CD1c-positive myeloid dendritic cell (primary cell): ENCODE measurements at regions not wholly inside any gene's neighbourhood (a gene's known extent, or its start where the extent isn't known, plus 50 kb on each side); places are given as distances from the start of the nearest gene placed in this dataset.

Experiments used
- DNase-seq: peaks from one replicate; pipeline ENCODE4 v3.0.0-alpha.2; 2016; ENCODE audit errors: extremely low spot score

GRCh38 chr2:64338910-64339500 lies 115.0 kb upstream of the LGALSL start:
- no peak for DNase-seq

GRCh38 chr2:64341461-64341860 lies 112.5 kb upstream of the LGALSL start:
- no peak for DNase-seq

DNA sequence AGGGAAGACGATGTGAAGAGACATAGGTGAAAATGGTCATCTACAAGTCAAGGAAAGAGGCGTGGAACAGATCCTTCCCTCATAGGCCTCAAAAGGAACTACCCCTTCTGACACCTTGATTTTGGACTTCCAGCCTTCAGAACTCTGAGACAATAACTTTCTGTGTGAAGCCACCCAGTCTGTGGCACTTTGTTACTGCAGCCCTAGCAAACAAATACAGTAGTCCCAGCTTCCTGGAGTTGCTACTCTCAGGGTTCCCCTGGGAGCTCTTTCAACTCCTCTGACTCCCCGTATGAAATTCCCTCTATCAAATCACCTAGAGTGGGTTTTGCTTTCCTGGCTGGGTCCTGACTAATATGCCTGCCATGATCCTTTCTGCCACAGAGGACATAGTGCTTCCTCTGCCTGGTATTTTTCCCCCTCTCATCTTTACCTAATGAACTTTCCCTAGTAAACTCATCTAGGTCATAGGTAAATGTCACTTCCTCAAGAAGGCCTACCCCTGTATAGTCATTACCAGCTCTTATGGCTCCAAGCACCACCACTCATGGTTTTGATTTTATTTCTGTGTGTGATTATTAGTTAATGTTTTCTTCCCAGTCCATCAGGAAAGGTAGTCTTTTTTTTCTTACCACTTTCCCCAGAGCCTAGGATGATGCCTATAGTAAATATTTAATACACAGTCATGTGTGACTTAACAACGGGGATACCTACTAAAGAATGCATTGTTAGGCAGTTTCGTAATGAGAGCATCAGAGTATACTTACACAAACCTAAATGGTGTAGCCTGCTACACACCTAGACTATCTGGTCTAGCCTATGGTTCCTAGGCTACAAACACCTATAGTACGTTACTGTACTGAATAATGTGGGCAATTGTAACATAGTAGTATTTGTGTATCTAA lies 111.5 kb upstream of the LGALSL start:
- no peak for DNase-seq

DNA sequence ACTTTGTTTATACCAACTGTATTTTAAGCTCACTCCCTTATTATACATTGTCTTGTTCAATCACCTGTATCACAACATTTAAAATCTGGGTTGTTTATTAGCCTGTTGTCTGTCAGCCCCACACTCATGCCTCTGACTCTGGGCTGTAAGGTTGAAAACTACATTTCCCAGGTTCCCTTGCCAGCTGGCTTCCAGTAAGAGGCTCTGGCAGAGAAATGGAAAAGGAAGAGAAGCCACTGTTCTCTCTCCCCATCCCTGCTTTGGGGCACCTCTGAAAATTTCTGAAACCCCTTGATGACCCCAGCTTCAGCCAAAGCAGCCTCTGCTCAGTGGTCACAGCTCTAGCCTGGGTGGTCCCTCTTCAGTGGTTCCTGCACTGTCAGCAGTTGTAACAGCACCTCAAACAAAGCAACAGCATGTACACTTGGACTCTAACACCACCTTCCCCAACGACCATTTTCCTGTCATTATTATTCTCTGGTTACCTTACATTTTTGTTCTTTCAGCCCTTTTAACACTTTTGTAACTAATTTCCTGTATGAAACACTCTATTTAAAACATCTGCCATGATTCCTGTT lies 108.9 kb upstream of the LGALSL start:
- DNase-seq, result no peak

GRCh38 chr2:64345998-64346397 lies 108.0 kb upstream of the LGALSL start:
- DNase-seq, result no peak

- DNase-seq, result no peak
Observed at GRCh38 chr2:64348386-64349130, 105.4 kb upstream of the LGALSL start.

DNA sequence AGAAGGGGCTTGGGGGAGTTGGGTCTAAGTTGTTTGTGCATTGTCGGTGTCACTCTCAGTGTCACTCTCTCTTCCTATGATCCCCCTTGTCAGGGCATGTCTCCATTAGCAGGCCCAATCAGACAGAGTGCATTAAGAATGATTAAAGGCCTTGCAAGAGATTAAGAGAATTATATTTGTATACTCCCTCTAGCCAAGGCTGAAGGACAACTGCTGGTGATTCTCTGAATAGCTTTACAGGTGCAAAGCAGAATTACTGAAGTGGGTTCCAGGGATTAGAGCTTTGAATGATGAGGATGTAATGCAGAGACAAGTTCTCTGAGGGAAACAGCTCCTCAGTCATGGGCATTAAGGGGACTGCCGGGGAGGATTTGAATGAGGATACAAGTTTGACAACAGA lies 104.8 kb upstream of the LGALSL start:
- no peak for DNase-seq

DNA sequence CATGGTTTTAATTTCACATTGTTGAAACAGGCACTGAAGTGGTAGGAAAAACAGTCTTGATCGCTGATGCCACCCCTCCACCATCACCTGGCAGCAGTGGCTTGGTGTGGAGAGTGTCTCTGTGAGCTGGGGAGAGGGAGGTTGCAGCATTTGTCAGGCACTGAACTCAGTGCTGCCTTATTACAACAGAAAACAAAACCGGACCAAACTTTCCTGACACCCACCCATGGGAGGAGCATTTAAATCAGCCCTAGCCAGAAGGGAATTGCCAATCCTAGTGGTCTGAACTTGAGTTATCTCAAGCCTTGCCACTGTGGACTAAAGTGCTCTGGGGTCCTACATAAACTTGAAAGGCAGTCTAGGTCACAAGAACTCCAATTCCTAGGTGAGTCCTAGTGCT lies 103.0 kb upstream of the LGALSL start:
- no peak for DNase-seq

DNA sequence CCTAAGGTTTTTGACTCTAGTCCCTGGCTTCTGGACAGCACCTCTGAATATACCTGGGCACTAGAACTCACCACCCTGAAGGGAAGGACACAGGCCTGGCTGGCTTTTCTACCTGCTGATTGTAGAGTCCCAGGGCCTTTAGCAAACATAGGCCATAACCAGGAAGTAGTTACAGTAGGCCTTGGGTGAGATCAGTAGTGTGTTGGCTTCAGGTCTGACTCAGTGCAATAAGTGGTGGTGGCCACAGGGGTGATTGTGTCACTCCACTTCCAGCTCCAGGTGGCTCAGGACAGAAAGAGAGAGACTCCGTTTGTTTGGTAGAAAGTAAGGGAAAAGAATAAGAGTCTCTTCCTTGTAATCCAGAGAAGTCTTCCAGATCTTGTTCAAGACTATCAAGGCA lies 101.7 kb upstream of the LGALSL start:
- DNase-seq, result no peak

DNA sequence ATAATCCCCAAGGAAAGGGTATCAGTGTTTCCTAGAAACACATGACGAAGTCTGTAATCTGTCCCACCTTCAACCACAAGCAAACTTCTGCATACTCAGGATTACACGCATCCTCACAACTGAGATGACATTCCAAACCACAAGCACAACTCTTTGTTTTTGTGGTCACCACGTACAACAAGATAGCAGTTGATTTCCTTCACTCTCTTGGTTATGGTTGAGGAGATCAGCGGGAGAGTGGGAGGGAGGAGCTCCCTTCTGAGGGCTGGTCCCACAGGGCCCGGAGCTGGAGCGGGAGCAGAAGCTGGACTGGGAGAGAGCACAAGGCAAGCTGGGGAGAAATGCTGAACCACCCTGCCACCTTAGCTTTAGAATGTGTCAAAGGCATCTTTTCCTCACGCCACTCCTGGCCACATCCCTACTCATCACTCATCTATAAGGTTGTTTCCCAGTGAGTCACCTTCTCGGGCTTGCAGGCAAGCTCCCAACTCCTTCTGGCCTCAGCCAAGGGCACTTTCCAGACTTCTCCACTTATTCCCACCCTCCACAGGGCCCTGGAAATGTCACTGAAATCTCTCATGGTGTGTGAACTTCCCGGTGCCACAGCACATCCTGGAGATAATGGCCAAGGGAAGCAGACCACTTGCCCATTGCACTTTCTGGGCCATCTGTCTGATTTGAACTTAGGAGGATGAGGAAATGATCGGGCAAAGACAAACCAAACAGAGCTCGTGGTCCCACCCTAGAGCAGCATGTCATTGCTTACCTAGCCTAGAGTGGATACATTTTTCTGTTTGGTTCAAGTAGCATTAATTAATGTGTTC lies 98.9 kb upstream of the LGALSL start:
- no peak for DNase-seq

GRCh38 chr2:64356906-64357305 lies 97.1 kb upstream of the LGALSL start:
- no peak for DNase-seq

GRCh38 chr2:64359171-64359891 lies 94.6 kb upstream of the LGALSL start:
- DNase-seq, result peak; percentile 22

DNA sequence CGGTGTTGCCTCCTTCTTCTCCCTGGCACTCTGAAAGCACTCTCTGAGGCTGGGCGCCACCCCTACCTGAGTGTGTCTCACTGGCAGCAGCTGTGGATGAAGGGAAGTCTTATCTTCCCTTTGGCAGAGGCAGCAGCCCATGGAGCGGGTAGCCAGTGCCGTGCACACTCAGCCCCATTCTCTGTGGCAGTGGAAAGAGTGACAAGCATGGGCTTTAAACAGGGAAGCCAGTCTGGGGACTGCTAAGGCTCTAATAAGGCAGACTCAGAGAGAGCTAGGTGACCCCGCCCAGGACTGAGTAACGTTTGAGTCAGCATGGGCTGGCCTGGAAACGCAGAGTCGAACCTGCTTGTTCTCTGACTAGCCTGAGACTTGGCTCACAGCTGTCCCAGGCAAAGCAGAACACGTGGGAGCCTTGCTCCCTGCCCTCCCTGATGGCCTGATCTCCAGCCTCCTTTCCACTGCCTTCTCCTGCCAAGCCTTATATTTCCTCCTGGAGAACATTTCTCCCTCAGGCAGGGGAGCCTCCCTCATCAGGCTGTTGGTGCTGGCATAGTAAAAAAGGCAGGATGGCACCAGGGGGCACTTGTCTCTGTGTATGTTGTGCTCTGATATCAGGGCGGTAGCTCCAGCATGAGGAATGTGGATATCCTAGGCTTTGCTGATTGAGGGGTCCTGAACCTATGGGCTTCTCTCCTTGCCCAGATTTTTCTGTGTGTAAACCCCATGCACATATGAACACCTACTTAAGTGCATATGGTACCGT lies 93.9 kb upstream of the LGALSL start:
- DNase-seq, result peak; percentile 69

DNA sequence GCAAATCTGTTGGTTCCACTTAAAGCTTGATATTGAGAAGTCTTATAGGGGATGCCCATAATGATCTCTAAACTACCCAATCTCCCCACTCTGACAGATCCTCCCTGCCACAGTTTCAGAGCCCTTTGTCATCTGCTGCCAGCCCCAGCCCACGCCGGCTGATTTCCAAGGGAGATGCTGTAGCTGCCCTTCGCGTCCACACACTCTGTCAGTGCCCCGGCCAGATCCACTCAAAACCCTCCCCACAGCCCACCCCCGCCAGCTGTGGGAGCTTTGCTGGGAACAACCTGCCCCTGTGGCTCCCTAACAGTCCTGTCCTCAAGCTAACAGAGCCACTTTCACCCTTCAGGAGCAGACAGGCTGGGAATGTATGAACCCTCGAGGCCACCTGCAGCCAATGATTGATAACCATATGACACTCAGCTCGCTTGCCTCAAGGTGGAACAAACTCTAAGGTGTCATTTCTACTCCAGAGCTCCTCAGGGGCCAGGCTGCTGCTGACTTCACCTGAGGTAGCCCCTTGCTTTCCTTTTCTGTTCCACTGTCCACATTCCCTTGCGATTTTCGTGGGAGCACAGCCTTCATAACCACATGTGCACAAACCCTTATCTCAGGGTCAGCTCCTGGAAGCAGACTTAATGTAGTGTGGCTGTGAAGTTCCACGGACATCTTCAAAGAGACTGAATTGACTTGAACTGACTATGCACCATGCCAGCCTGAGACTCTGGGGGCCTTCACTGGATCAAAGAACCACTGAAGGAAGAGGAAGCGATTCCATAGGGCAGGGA lies 92.6 kb upstream of the LGALSL start:
- DNase-seq, result no peak

- DNase-seq, result no peak
Observed at GRCh38 chr2:64362562-64363026, 91.4 kb upstream of the LGALSL start.

DNA sequence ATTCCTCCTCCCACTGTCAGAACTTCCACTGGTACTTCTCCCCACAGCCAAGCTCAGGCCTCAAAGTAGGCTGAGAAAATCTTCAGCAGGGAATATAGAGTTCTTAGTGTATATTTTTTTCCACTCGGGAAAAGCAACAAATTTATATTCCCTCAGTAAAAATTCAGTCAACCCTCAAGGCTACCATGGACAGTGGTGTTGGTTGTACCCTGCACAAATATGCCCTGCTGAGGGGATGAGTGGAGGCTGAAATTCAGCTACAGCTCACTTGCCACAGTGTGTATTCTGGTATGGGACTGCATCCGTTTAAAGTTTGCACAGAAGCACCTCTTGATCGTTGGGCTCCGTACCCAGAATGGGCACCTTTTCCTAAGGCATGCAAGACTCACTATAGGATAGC lies 90.8 kb upstream of the LGALSL start:
- no peak for DNase-seq

DNA sequence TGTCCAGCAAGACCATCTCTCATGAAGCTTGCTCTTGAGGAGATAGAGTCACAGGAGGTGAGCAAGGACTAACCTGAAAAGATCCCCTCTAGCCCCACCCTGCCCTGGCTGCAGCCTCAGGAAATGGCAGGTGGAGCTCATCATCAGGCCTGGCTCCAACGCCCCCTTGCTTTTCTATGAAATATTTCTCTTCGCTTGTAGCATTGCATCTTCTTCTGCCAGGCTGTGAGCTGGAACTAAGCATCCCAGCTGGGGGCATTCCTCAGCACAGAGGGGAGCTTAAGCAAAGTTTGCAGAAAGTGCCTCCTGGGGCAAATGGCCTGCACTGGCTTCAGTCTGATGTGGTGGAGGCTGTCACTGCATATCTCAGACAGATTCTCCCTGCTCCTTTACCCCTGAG lies 90.1 kb upstream of the LGALSL start:
- no peak for DNase-seq

- DNase-seq, result no peak
Observed at GRCh38 chr2:64367444-64368232, 86.3 kb upstream of the LGALSL start.
